K562 (cell line): ENCODE measurements at regions not wholly inside any gene's neighbourhood (a gene's known extent, or its start where the extent isn't known, plus 50 kb on each side); places are given as distances from the start of the nearest gene placed in this dataset.

ENCODE experiments used
- ATAC-seq: fragments of 200-7000 bp; cut with Tn5 transposase; 3 replicates; pipeline ENCODE4 v1.9.1; 2020; ENCODE audit warnings: moderate library complexity
- BruUV-seq: library from RNA; stranded (reverse); fragments of 400-500 nt; replicated peaks from 2 replicates; lab custom pipeline; 2021; lab: Mats Ljungman, UMichigan
- CTCF ChIA-PET: fragments of 300-600 bp; formaldehyde crosslinking; extraction: SDS; loops from one replicate; lab custom pipeline; 2021; ENCODE audit warnings: low intra/inter-chr PET ratio; lab: Yijun Ruan, JAX
- POLR2A ChIA-PET: fragments of 300-600, 350-650 bp; sonication (Branson Sonifier 250); formaldehyde crosslinking; extraction: SDS; loops from one replicate; lab custom pipeline; 2021; ENCODE audit warnings: antibody characterized with exemption, inconsistent platforms; lab: Yijun Ruan, JAX
- DNase-seq, 4 experiments: peaks; one replicate each; pipeline versions ENCODE4 v3.0.0 to v3.0.0-alpha.2; 2011 to 2018; ENCODE audit warnings: low spot score in 3 of 4, mixed read lengths in 3 of 4; ENCODE audit errors: extremely low read depth in 1 of 4
- FAIRE-seq: peaks from 2 replicates; lab custom pipeline; 2011; peaks lifted over from hg19 to GRCh38; lab: Jason Lieb, UNC
- H2AFZ ChIP-seq: 2 replicates; pipeline ENCODE4 v1.6.0; 2011; ENCODE audit warnings: low read depth, low read length, control low read depth, inconsistent platforms
- H3K27ac ChIP-seq: fragments of 200-600 bp; 3 replicates; pipeline ENCODE4 v1.8.0; 2011; ENCODE audit warnings: low read depth, mild to moderate bottlenecking, control low read depth, inconsistent platforms, low read length, moderate library complexity, mixed read lengths; ENCODE audit errors: extremely low read depth
- H3K27me3 ChIP-seq, 2 experiments: fragments of 300-600 bp in 1 of 2; 2 replicates in 1 of 2; 3 replicates in 1 of 2; pipeline versions ENCODE4 v1.6.0 to v1.8.0; 2011; ENCODE audit warnings: inconsistent platforms in 2 of 2, low read length in 2 of 2, mild to moderate bottlenecking in 1 of 2, mixed read lengths in 1 of 2, moderate library complexity in 1 of 2; ENCODE audit not compliant: control insufficient read depth in 2 of 2, insufficient read depth in 2 of 2
- H3K36me3 ChIP-seq: fragments of 300-600 bp; 3 replicates; pipeline ENCODE4 v1.8.0; 2011; ENCODE audit warnings: mild to moderate bottlenecking, low read length, inconsistent platforms; ENCODE audit not compliant: control insufficient read depth, insufficient read depth
- H3K4me1 ChIP-seq, 2 experiments: fragments of 200-600 bp in 1 of 2; replicated peaks in 1 of 2; 2 replicates in 1 of 2; 3 replicates in 1 of 2; pipeline versions ENCODE4 v1.5.1 to v1.8.0; 2011; ENCODE audit warnings: inconsistent platforms in 2 of 2, low read length in 2 of 2, mild to moderate bottlenecking in 1 of 2, mixed read lengths in 1 of 2, moderate library complexity in 1 of 2; ENCODE audit not compliant: control insufficient read depth in 2 of 2, insufficient read depth in 2 of 2
- H3K4me2 ChIP-seq: 2 replicates; pipeline ENCODE4 v1.6.1; 2011; ENCODE audit warnings: low read length, control low read depth, inconsistent platforms, mixed read lengths; ENCODE audit not compliant: insufficient read depth
- H3K4me3 ChIP-seq: fragments of 200-600 bp; sonication (generic), shearing (Covaris generic); 2 replicates; pipeline ENCODE4 v1.5.1; 2016; ENCODE audit warnings: control low read depth, inconsistent platforms
- H3K79me2 ChIP-seq: fragments of 200-600 bp; 3 replicates; pipeline ENCODE4 v1.8.0; 2011; ENCODE audit warnings: low read length, inconsistent platforms; ENCODE audit not compliant: control insufficient read depth, insufficient read depth
- H3K9ac ChIP-seq, 2 experiments: 2 replicates each; pipeline versions ENCODE4 v1.6.0 to v1.6.1; 2011; ENCODE audit warnings: low read depth in 2 of 2, low read length in 2 of 2, control low read depth in 1 of 2, inconsistent platforms in 1 of 2, mild to moderate bottlenecking in 1 of 2, mixed read lengths in 1 of 2; ENCODE audit not compliant: insufficient read depth in 1 of 2
- H3K9me1 ChIP-seq: one replicate; pipeline ENCODE4 v1.6.0; 2011; ENCODE audit warnings: inconsistent platforms, mild to moderate bottlenecking, low read length, moderate library complexity; ENCODE audit not compliant: control insufficient read depth, insufficient read depth
- H3K9me3 ChIP-seq: replicated peaks from 2 replicates; pipeline ENCODE4 v1.5.1; 2011; ENCODE audit warnings: low read depth, low read length, inconsistent platforms; ENCODE audit not compliant: control insufficient read depth, insufficient read depth
- H4K20me1 ChIP-seq: replicated peaks from 2 replicates; pipeline ENCODE4 v1.6.1; 2011; ENCODE audit warnings: low read length, inconsistent platforms, mixed read lengths; ENCODE audit not compliant: control insufficient read depth, insufficient read depth
- AFF1 ChIP-seq, 2 experiments: fragments of 450-650 bp; IDR thresholded peaks; 2 replicates each; pipeline ENCODE4 v1.6.1; 2018; ENCODE audit warnings: mild to moderate bottlenecking in 2 of 2, low read depth in 1 of 2; ENCODE audit not compliant: partially characterized antibody in 2 of 2
- CAMTA2 ChIP-seq: fragments of 250-450 bp; sonication (Bioruptor Pico); conservative IDR thresholded peaks from 2 replicates; pipeline ENCODE4 v1.5.1; 2022
- MBD2 ChIP-seq: sonication (generic); IDR thresholded peaks from 2 replicates; pipeline ENCODE4 v1.6.1; 2016; ENCODE audit warnings: low read depth, borderline replicate concordance
- SLC30A9 ChIP-seq: fragments of 250-450 bp; sonication (Bioruptor Pico); IDR thresholded peaks from 2 replicates; pipeline ENCODE4 v1.8.0; 2022; ENCODE audit warnings: mild to moderate bottlenecking, moderate library complexity
- SMC3 ChIP-seq: conservative IDR thresholded peaks from 2 replicates; pipeline ENCODE4 v1.6.1; 2011; ENCODE audit warnings: low read depth, low read length, improper control_type of control experiment; ENCODE audit not compliant: insufficient read depth
- TFAM ChIP-seq: fragments of 250-450 bp; sonication (Bioruptor Pico); conservative IDR thresholded peaks from 2 replicates; pipeline ENCODE4 v1.5.0; 2021; ENCODE audit warnings: mild to moderate bottlenecking, moderate library complexity
- ZBTB43 ChIP-seq: sonication (generic); formaldehyde crosslinking; IDR thresholded peaks from 2 replicates; pipeline ENCODE4 v1.8.0; 2023; ENCODE audit warnings: mild to moderate bottlenecking, missing genetic modification reagents
- WGBS: fragments of 100-300 bp; shearing (Covaris generic); methylation state at CpG from one replicate; pipeline ENCODE4 v1.1.6; 2016; ENCODE audit warnings: low coverage, mixed read lengths; ENCODE audit not compliant: insufficient coverage; ENCODE audit errors: missing lambda C conversion rate; 5-methylcytosine and 5-hydroxymethylcytosine counted together
- in situ Hi-C: fragments of 300-500 bp; cut with MboI; formaldehyde crosslinking; loops from 4 replicates; pipeline ENCODE4 v1.15.0; 2018; ENCODE audit warnings: inconsistent platforms, mixed read lengths
- intact Hi-C: fragments of 100-400 bp; cut with micrococcal nuclease; formaldehyde crosslinking; loops from 2 replicates; pipeline ENCODE4 v1.14.2; 2022
- TF ChIP-seq, protein P1 (sequence below), 3 experiments: IDR thresholded peaks in 2 of 3; conservative IDR thresholded peaks in 1 of 3; 2 replicates each; pipeline ENCODE4 v1.5.1; 2011 to 2012; ENCODE audit warnings: low read length in 3 of 3, mild to moderate bottlenecking in 3 of 3, control low read depth in 2 of 3, improper control_type of control experiment in 1 of 3, inconsistent platforms in 1 of 3, low read depth in 1 of 3, mixed read lengths in 1 of 3, moderate library complexity in 1 of 3; ENCODE audit not compliant: insufficient read depth in 2 of 3

- 1% methylated on average over 10 of the region's 10 CpGs for WGBS
- DNase-seq (no peak), FAIRE-seq (no peak), ATAC-seq (no peak)
- peaks cover 2 to 21% of the 10 kb centered on the region in 2 experiments; a peak in 3 of 5 replicates for H3K27me3 ChIP-seq
- no peak overlapping the region for H2AFZ ChIP-seq
- H3K9me1 ChIP-seq = no peaks in the 10 kb centered on the region
- no peaks in the 10 kb centered on the region for H3K79me2 ChIP-seq
- H3K4me2 ChIP-seq = no peak overlapping the region
- TF ChIP-seq SMC3 (no peak), AFF1 (IDR thresholded peaks at IDR 0.05; ENCODE audit: low read depth in 1 of 2, partially characterized antibody in 2 of 2) (no peak), MBD2 (no peak), TFAM (no peak), SLC30A9 (CRISPR knock-in tag) (no peak), CAMTA2 (CRISPR knock-in tag) (no peak), ZBTB43 (CRISPR knock-in tag) (no peak)
- TF ChIP-seq, protein P1, sequence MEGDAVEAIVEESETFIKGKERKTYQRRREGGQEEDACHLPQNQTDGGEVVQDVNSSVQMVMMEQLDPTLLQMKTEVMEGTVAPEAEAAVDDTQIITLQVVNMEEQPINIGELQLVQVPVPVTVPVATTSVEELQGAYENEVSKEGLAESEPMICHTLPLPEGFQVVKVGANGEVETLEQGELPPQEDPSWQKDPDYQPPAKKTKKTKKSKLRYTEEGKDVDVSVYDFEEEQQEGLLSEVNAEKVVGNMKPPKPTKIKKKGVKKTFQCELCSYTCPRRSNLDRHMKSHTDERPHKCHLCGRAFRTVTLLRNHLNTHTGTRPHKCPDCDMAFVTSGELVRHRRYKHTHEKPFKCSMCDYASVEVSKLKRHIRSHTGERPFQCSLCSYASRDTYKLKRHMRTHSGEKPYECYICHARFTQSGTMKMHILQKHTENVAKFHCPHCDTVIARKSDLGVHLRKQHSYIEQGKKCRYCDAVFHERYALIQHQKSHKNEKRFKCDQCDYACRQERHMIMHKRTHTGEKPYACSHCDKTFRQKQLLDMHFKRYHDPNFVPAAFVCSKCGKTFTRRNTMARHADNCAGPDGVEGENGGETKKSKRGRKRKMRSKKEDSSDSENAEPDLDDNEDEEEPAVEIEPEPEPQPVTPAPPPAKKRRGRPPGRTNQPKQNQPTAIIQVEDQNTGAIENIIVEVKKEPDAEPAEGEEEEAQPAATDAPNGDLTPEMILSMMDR (IDR thresholded peaks at IDR 0.05 in 2 of 3, conservative IDR thresholded peaks at IDR 0.05 in 1 of 3; ENCODE audit: insufficient read depth in 2 of 3, low read depth in 1 of 3, low read length in 3 of 3) = no peak
- intact Hi-C loops (no loop called here), in situ Hi-C loops (no loop called here)
- no peaks in the 10 kb centered on the region for H3K4me1 ChIP-seq
- POLR2A ChIA-PET = interaction anchor here (0.5 kb wide), 1 partner anchor 412 kb away, joined by 3 read pairs; no protein-coding TSS in a partner anchor
- H3K9me3 ChIP-seq = no peaks in the 10 kb centered on the region
- H3K4me3 ChIP-seq = no peak overlapping the region
- H3K9ac ChIP-seq = no peak overlapping the region
- no peak overlapping the region for H3K27ac ChIP-seq
- no peaks in the 10 kb centered on the region for H3K36me3 ChIP-seq
- H4K20me1 ChIP-seq = no peaks in the 10 kb centered on the region
- CTCF ChIA-PET = no interaction called here
- BruUV-seq = no TSS peak
These were observed 75.6 kb upstream of the ADPGK start for GRCh38 chr15:72859017-72859756.
